HEK293 (cell line): ENCODE measurements at regions not wholly inside any gene's neighbourhood (a gene's known extent, or its start where the extent isn't known, plus 50 kb on each side); places are given as distances from the start of the nearest gene placed in this dataset.

Experiments used
- CTCF ChIP-seq: fragments of 450-650 bp; formaldehyde crosslinking; IDR thresholded peaks from 2 replicates; pipeline ENCODE4 v1.5.1; 2016; ENCODE audit warnings: missing biosample characterization, missing genetic modification characterization
- REST ChIP-seq: fragments of 450-650 bp; formaldehyde crosslinking; IDR thresholded peaks from 2 replicates; pipeline ENCODE4 v1.5.1; 2016; ENCODE audit warnings: missing biosample characterization, missing genetic modification characterization
- SP7 ChIP-seq: fragments of 450-650 bp; formaldehyde crosslinking; IDR thresholded peaks from 2 replicates; pipeline ENCODE4 v1.5.1; 2016; ENCODE audit warnings: missing biosample characterization, missing genetic modification characterization
- ZBTB8A ChIP-seq: fragments of 450-650 bp; formaldehyde crosslinking; IDR thresholded peaks from 2 replicates; pipeline ENCODE4 v1.5.1; 2016; ENCODE audit warnings: missing biosample characterization, missing genetic modification characterization
- ZNF112 ChIP-seq: fragments of 450-650 bp; formaldehyde crosslinking; IDR thresholded peaks from 2 replicates; pipeline ENCODE4 v1.5.0; 2017; ENCODE audit warnings: missing biosample characterization, missing genetic modification characterization
- ZNF701 ChIP-seq: fragments of 450-650 bp; formaldehyde crosslinking; IDR thresholded peaks from 2 replicates; pipeline ENCODE4 v1.5.1; 2016; ENCODE audit warnings: missing biosample characterization, missing genetic modification characterization
- TF ChIP-seq, protein P1 (sequence below): sonication (generic); formaldehyde crosslinking; IDR thresholded peaks from 2 replicates; pipeline ENCODE4 v1.8.1; 2022; ENCODE audit warnings: mild to moderate bottlenecking, moderate library complexity, missing genetic modification reagents

GRCh38 chr12:105921872-105922669 lies 216.7 kb downstream of the NUAK1 start:
- TF ChIP-seq SP7 (tag by site-specific recombination) = no peak
- no peak for TF ChIP-seq ZBTB8A (tag by site-specific recombination)
- TF ChIP-seq REST (tag by site-specific recombination) = no peak
- no peak for TF ChIP-seq ZNF112
- TF ChIP-seq CTCF (tag by site-specific recombination) = no peak
- TF ChIP-seq, protein P1, sequence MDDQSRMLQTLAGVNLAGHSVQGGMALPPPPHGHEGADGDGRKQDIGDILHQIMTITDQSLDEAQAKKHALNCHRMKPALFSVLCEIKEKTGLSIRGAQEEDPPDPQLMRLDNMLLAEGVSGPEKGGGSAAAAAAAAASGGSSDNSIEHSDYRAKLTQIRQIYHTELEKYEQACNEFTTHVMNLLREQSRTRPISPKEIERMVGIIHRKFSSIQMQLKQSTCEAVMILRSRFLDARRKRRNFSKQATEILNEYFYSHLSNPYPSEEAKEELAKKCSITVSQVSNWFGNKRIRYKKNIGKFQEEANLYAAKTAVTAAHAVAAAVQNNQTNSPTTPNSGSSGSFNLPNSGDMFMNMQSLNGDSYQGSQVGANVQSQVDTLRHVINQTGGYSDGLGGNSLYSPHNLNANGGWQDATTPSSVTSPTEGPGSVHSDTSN (CRISPR knock-in tag) = no peak
- no peak for TF ChIP-seq ZNF701
